AG09309 (cell line): ENCODE measurements at regions not wholly inside any gene's neighbourhood (a gene's known extent, or its start where the extent isn't known, plus 50 kb on each side); places are given as distances from the start of the nearest gene placed in this dataset.

ENCODE experiments used
- DNase-seq: peaks from one replicate; pipeline ENCODE4 v3.0.0-alpha.2; 2010; ENCODE audit warnings: low read depth
- H3K4me3 ChIP-seq: 2 replicates; pipeline ENCODE4 v1.5.1; 2011; ENCODE audit warnings: mild to moderate bottlenecking, low read depth, low read length, moderate library complexity; ENCODE audit not compliant: control insufficient read depth
- TF ChIP-seq, protein P1 (sequence below): IDR thresholded peaks from 2 replicates; pipeline ENCODE4 v1.5.1; 2011; ENCODE audit warnings: mild to moderate bottlenecking, low read depth, low read length, inconsistent platforms; ENCODE audit not compliant: insufficient read depth, control insufficient read depth; ENCODE audit errors: missing control alignments

DNA sequence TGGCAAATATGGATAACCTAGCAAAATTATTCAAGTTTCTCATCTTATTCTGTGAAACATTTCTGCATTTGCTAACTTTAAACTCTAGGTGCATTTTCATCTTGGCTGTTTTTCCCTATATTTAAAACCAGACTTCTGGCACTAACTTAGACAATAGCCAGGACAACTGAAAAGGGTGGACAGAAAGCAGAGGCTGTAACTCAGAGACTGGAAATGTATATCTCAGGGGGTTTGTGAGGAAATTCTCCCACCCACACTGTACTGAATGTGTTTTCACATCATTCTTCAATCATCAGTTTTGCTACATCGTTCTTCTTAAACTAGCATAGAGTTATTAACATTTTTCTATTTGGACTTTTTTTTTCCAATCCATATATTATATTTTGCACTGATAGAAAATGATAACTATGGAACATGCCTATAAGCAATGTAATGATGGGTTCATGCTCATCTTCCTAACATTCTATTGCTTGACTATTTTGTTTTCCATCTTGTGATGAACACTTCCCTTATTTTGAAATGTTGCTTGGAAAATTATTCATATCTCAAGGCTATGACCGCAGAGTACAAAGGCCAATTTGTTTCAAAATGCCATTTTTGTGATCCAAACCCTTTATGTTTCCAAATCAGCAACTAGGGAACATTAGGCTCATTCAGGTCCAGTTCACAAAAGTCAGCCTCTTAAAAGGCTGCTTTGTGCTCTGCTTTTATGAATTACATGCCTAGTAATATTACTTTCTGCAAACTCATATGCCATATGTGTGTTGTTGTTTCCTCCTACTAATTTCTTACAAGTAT, 125.8 kb upstream of the CDH19 start:
- no peak for DNase-seq
- no peak overlapping the region for H3K4me3 ChIP-seq
- TF ChIP-seq, protein P1, sequence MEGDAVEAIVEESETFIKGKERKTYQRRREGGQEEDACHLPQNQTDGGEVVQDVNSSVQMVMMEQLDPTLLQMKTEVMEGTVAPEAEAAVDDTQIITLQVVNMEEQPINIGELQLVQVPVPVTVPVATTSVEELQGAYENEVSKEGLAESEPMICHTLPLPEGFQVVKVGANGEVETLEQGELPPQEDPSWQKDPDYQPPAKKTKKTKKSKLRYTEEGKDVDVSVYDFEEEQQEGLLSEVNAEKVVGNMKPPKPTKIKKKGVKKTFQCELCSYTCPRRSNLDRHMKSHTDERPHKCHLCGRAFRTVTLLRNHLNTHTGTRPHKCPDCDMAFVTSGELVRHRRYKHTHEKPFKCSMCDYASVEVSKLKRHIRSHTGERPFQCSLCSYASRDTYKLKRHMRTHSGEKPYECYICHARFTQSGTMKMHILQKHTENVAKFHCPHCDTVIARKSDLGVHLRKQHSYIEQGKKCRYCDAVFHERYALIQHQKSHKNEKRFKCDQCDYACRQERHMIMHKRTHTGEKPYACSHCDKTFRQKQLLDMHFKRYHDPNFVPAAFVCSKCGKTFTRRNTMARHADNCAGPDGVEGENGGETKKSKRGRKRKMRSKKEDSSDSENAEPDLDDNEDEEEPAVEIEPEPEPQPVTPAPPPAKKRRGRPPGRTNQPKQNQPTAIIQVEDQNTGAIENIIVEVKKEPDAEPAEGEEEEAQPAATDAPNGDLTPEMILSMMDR, result no peak

DNA sequence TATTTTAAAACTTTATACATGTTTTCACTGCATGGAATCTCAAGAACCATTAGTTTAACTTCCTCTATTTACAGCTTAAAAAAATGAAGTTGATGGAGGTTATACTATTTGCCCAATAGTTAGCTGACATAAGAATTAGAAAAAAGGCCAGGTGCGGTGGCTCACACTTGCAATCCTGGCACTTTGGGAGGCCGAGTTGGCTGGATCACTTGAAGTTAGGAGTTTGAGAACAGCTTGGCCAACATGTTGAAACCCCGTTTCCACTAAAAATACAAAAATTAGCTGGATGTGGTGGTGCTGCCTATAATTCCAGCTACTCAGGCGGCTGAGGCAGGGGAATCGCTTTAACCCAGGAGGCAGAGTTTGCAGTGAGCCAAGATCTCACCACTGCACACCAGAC, 125.1 kb upstream of the CDH19 start:
- TF ChIP-seq, protein P1, result no peak
- DNase-seq, result no peak
- H3K4me3 ChIP-seq, result no peak overlapping the region

DNA sequence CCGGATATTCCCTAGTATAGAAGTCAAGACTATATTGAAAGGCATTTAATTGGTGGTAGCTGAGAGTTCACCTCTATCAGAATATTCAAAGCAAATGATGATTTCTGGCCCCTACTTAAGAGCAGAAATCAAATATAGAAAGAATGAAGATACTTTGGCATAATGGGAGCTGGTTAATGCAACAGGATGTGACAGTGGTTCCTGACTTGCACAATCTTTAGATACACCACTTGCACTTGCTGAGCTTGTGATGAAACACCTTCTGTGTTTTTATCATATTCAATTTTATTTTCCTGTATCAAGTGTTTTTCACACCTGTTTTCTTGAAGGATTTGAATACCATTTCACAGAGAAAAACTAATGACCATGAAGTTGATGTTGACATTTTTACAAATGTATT, 124.1 kb upstream of the CDH19 start:
- no peak for DNase-seq
- TF ChIP-seq, protein P1, result no peak
- H3K4me3 ChIP-seq, result no peak overlapping the region

DNA sequence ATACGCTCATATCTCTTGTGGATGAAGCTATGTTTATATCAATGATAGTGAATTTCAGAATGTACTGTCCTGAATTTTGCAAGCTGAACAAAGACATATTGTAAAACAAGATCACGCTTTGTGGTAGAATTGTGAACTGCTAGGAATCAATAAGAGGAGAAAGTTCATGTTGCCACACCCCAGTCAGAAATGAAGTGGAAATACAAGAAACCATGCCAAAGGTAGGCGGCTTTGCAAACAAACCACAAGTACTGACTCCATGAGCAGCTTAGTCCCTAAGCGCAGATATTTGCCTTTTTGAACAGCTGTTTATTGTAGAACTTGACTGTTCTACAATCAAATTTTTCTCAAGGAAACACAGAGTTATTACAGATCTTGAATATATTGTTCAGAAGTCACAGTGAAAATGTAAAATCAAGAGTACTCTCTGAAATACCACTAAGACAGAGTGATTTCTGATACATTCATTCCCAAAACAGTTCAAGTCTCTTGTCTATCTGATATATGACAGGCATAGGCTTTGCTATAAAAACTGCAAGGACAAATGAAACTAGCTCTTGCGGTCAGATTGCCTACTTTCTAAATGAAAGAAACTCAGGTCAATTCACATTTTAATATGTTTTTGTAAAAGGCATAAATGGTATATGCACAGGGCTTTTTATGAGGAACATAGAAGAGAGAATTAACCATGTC, 120.9 kb upstream of the CDH19 start:
- no peak for DNase-seq
- H3K4me3 ChIP-seq, result no peak overlapping the region
- TF ChIP-seq, protein P1, result no peak

DNA sequence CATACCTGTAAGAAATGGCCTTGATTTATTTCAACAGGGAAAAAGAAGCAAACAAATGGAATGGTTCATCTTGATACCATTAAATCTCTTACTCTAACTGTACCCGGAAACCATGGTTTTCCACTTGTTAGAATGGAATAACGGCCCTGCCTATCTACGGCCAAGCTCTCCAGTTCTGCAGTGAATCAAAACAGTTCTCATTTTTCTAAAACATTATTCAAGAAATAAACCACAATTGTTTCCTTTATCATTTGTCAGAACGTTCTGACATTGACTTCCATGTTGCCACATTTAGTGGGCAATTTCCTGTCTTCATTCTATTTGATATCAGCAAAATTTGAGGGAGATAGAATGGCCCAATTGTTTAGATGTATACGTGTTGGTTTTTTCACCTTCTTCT, 118.8 kb upstream of the CDH19 start:
- TF ChIP-seq, protein P1, result no peak
- H3K4me3 ChIP-seq, result no peak overlapping the region
- no peak for DNase-seq

DNA sequence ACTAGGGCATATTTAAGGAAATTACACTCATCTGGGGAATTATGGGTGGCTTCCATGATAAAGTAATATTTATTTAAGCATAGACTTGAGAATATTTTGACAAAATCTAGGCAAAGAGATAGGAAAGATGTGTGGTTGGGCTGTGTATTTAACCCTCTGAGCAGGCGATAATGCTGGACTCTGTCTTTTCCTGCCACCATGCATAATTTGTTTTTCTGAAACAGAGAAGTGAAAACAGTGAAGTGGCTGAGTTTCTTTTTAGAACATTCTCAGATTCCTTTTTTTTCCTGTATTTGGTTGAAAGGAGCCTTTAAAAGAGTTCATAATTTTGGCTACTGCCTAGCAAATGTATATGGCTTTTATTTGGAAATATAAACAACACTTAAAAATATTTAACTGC, 104.8 kb upstream of the CDH19 start:
- TF ChIP-seq, protein P1, result no peak
- DNase-seq, result no peak
- H3K4me3 ChIP-seq, result no peak overlapping the region
